HEK293T (cell line): ENCODE measurements at regions not wholly inside any gene's neighbourhood (a gene's known extent, or its start where the extent isn't known, plus 50 kb on each side); places are given as distances from the start of the nearest gene placed in this dataset.
"Not testable (repeated sequence)": the region's sequence is repeated elsewhere in the genome, so short reads cannot be mapped to it uniquely, and the experiment has no call there.

Source experiments
- CTCF ChIA-PET: fragments of 350-600 bp; formaldehyde crosslinking; extraction: SDS; loops from one replicate; lab custom pipeline; 2021; ENCODE audit warnings: antibody characterized with exemption, inconsistent platforms; lab: Yijun Ruan, JAX
- POLR2A ChIA-PET: fragments of 350-600 bp; formaldehyde crosslinking; extraction: SDS; loops from one replicate; lab custom pipeline; 2020; ENCODE audit warnings: antibody characterized with exemption, inconsistent platforms; lab: Yijun Ruan, JAX
- DNase-seq: peaks from one replicate; pipeline ENCODE4 v3.0.0; 2012; ENCODE audit warnings: mixed read lengths; ENCODE audit errors: extremely low spot score
- ARNT ChIP-seq: fragments of 450-650 bp; IDR thresholded peaks from 2 replicates; pipeline ENCODE4 v1.6.1; 2017; ENCODE audit warnings: mild to moderate bottlenecking
- BHLHE40 ChIP-seq: fragments of 450-650 bp; IDR thresholded peaks from 2 replicates; pipeline ENCODE4 v1.6.1; 2016; ENCODE audit warnings: mild to moderate bottlenecking, moderate library complexity, borderline replicate concordance
- CTBP1 ChIP-seq: fragments of 450-650 bp; IDR thresholded peaks from 2 replicates; pipeline ENCODE4 v1.6.1; 2016; ENCODE audit warnings: borderline replicate concordance
- ELF4 ChIP-seq: fragments of 450-650 bp; IDR thresholded peaks from 2 replicates; pipeline ENCODE4 v1.6.1; 2017; ENCODE audit warnings: antibody characterized with exemption
- FOXA1 ChIP-seq: fragments of 450-650 bp; IDR thresholded peaks from 2 replicates; pipeline ENCODE4 v1.6.1; 2016; ENCODE audit warnings: mild to moderate bottlenecking
- FOXK2 ChIP-seq: fragments of 450-650 bp; IDR thresholded peaks from 2 replicates; pipeline ENCODE4 v1.6.1; 2016; ENCODE audit warnings: mild to moderate bottlenecking
- FOXM1 ChIP-seq: fragments of 450-650 bp; IDR thresholded peaks from 2 replicates; pipeline ENCODE4 v1.6.1; 2017; ENCODE audit warnings: mild to moderate bottlenecking, borderline replicate concordance
- HDGF ChIP-seq: fragments of 450-650 bp; IDR thresholded peaks from 2 replicates; pipeline ENCODE4 v1.6.1; 2017; ENCODE audit warnings: antibody characterized with exemption, borderline replicate concordance
- L3MBTL2 ChIP-seq: fragments of 450-650 bp; conservative IDR thresholded peaks from 2 replicates; pipeline ENCODE4 v1.6.1; 2016; ENCODE audit warnings: mild to moderate bottlenecking
- LEF1 ChIP-seq: fragments of 450-650 bp; IDR thresholded peaks from 2 replicates; pipeline ENCODE4 v1.6.1; 2017; ENCODE audit warnings: mild to moderate bottlenecking, borderline replicate concordance
- NFRKB ChIP-seq: fragments of 450-650 bp; IDR thresholded peaks from 2 replicates; pipeline ENCODE4 v1.6.1; 2016; ENCODE audit warnings: mild to moderate bottlenecking, moderate library complexity
- SP1 ChIP-seq: fragments of 450-650 bp; IDR thresholded peaks from 2 replicates; pipeline ENCODE4 v1.6.1; 2017
- SUZ12 ChIP-seq: fragments of 450-650 bp; IDR thresholded peaks from 2 replicates; pipeline ENCODE4 v1.6.1; 2016; ENCODE audit warnings: mild to moderate bottlenecking
- TARDBP ChIP-seq: fragments of 450-650 bp; IDR thresholded peaks from 2 replicates; pipeline ENCODE4 v1.6.1; 2016
- ZNF384 ChIP-seq: fragments of 450-650 bp; IDR thresholded peaks from 2 replicates; pipeline ENCODE4 v1.6.1; 2016
- TF ChIP-seq, protein P1 (sequence below): fragments of 450-650 bp; IDR thresholded peaks from 2 replicates; pipeline ENCODE4 v1.6.1; 2016

DNA sequence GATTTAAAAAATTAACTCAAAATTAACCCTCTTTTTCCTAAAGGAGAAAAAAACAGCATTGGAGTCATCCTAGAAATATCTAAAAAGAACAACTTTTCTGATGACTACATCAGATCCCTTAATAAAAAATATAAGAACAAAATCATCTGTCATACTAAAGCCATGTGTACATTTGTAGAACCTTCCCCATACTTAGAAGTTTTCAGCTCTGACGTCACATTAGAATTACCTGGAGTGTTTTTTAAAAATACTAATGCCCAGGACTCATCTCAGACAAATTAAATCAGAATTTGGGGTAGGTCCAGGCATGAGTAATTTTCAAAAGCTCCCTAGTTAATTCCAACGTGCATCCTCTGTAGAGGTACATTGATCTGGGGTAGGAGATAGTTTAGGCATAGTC, 598.0 kb downstream of the DSC3 start:
- DNase-seq = no peak
- CTCF ChIA-PET = interaction anchor here (0.6 kb wide), 1 partner anchor 72 kb away, joined by 3 read pairs; no protein-coding TSS in a partner anchor
- POLR2A ChIA-PET = no interaction called here
- TF ChIP-seq FOXA1 = no peak
- no peak for TF ChIP-seq BHLHE40
- TF ChIP-seq, protein P1, sequence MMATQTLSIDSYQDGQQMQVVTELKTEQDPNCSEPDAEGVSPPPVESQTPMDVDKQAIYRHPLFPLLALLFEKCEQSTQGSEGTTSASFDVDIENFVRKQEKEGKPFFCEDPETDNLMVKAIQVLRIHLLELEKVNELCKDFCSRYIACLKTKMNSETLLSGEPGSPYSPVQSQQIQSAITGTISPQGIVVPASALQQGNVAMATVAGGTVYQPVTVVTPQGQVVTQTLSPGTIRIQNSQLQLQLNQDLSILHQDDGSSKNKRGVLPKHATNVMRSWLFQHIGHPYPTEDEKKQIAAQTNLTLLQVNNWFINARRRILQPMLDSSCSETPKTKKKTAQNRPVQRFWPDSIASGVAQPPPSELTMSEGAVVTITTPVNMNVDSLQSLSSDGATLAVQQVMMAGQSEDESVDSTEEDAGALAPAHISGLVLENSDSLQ = no peak
- TF ChIP-seq L3MBTL2 = no peak
- TF ChIP-seq FOXM1 = no peak
- no peak for TF ChIP-seq NFRKB
- no peak for TF ChIP-seq FOXK2
- no peak for TF ChIP-seq ELF4
- TF ChIP-seq HDGF = no peak
- TF ChIP-seq CTBP1 = no peak
- no peak for TF ChIP-seq TARDBP
- TF ChIP-seq ARNT = no peak

DNA sequence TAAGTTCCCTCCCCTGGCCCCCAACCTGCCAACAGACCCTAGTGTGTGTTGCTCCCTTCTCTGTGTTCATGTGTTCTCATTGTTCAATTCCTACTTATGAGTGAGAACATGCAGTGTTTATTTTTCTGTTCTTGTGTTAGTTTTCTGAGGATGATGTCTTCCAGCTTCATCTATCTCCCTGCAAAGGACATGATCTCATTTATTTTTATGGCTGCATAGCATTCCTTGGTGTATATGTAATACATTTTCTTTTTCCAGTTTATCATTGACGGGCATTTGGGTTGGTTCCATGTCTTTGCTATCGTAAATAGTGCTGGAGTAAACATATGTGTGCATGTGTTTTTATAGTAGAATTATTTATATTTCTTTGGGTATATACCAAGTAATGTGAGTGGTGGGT, 602.2 kb downstream of the DSC3 start:
- no peak for DNase-seq
- POLR2A ChIA-PET = interaction anchor here (0.6 kb wide), 1 partner anchor 24 kb away, joined by 3 read pairs; no protein-coding TSS in a partner anchor
- CTCF ChIA-PET = no interaction called here
- TF ChIP-seq FOXM1 = no peak
- no peak for TF ChIP-seq SUZ12
- no peak for TF ChIP-seq BHLHE40
- no peak for TF ChIP-seq SP1
- no peak for TF ChIP-seq L3MBTL2
- no peak for TF ChIP-seq CTBP1
- TF ChIP-seq NFRKB = no peak
- no peak for TF ChIP-seq FOXK2
- TF ChIP-seq FOXA1 = no peak
- no peak for TF ChIP-seq ZNF384
- TF ChIP-seq ELF4 = no peak
- TF ChIP-seq, protein P1 = no peak
- TF ChIP-seq ARNT = no peak
- no peak for TF ChIP-seq HDGF
- no peak for TF ChIP-seq LEF1
- no peak for TF ChIP-seq TARDBP

DNA sequence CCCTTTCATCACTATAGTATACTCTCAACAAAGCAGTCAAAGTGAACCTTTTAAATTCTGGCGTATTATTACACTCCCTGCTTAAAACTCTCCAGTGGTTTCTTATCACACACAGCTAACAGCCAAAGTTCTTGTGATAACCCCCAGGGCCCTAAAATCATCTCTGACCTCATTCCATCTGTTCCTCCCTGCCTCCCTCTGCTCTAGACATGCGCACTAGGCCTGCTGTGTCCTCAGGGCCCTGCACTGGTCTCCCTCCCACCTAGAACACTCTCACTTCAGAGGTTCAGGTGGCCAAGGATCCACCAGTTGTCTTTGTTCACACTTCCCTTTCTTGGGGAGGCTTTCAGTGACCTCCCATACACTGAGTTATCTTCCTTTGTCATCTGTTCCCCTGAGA, 603.4 kb downstream of the DSC3 start:
- ChIA-PET CTCF (no interaction called here), POLR2A (no interaction called here)
- no peak for TF ChIP-seq TARDBP
- no peak for TF ChIP-seq SUZ12
- TF ChIP-seq NFRKB = no peak
- TF ChIP-seq ELF4 = no peak
- no peak for TF ChIP-seq FOXK2
- no peak for TF ChIP-seq CTBP1
- no peak for TF ChIP-seq HDGF
- TF ChIP-seq BHLHE40 = no peak
- TF ChIP-seq L3MBTL2 = no peak
- no peak for TF ChIP-seq ARNT
- TF ChIP-seq ZNF384 = no peak
- TF ChIP-seq, protein P1 = no peak
- no peak for DNase-seq

DNA sequence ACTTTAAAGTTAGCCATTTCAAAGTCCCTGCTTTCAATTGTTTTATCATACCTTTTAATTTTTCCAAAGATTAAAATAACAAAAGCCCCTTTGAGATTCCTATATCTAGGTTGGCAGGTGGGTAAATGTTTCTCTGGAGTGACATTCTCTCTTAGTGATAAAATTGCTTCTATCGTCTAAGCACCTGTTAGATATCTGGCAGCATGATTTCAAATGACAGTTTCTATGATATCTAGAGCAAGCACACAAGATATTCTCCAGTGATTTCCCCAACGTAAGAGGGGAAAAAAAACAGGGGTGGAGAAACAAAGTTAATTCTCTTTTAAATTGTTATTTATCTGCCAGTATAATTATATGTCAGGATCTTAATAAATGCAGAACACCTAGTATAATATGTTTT, 610.2 kb downstream of the DSC3 start:
- CTCF ChIA-PET = interaction anchor here (0.6 kb wide), 1 partner anchor 89 kb away, joined by 3 read pairs; no protein-coding TSS in a partner anchor
- POLR2A ChIA-PET = no interaction called here
- TF ChIP-seq L3MBTL2 = no peak
- TF ChIP-seq TARDBP = no peak
- TF ChIP-seq FOXM1 = no peak
- TF ChIP-seq FOXK2 = no peak
- TF ChIP-seq ZNF384 = no peak
- TF ChIP-seq LEF1 = no peak
- TF ChIP-seq SP1 = no peak
- TF ChIP-seq, protein P1 = no peak
- TF ChIP-seq SUZ12 = no peak
- TF ChIP-seq BHLHE40 = no peak
- TF ChIP-seq CTBP1 = no peak
- no peak for TF ChIP-seq ARNT
- TF ChIP-seq ELF4 = no peak
- no peak for TF ChIP-seq HDGF
- TF ChIP-seq FOXA1 = no peak
- no peak for TF ChIP-seq NFRKB
- no peak for DNase-seq

DNA sequence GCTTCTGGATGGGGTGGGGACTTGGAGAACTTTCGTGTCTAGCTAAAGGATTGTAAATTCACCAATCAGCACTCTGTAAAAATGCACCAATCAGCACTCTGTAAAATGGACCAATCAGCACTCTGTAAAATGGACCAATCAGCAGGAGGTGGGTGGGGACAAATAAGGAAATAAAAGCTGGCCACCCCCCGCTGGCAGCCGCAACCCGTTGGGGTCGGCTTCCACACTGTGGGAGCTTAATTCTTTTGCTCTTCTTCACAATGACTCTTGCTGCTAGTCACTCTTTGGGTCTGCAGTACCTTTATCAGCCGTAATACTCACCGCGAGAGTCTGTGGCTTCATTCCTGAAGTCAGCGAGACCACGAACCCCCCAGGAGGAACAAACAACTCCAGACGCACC, 623.1 kb downstream of the DSC3 start:
- CTCF ChIA-PET = not testable (repeated sequence)

DNA sequence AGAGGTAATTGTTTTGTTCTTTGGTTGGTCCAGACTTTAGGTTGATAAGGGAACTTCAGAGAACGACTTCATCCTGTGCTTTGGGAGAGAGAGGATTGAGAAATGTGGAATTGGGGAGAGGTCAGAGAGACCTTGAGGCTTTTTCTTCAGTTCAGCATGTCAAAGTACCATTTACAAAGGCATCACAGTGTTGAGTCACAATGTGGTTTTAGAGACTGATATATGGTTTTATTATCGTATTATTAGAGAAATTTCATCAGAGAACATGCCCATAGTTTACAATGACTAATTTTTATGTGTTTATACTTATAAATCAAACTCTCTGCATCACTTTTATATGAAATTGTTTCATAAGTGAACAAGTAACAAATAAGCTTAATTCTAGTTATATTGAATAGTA, 626.6 kb downstream of the DSC3 start:
- CTCF ChIA-PET = no interaction called here
- no peak for TF ChIP-seq NFRKB
- TF ChIP-seq TARDBP = no peak
- TF ChIP-seq SP1 = no peak
- TF ChIP-seq, protein P1 = no peak
- TF ChIP-seq ARNT = no peak
- no peak for TF ChIP-seq ELF4
- no peak for TF ChIP-seq LEF1
- TF ChIP-seq CTBP1 = no peak
- no peak for TF ChIP-seq L3MBTL2
- DNase-seq = no peak
- POLR2A ChIA-PET = interaction anchor here (0.6 kb wide), 1 partner anchor 25 kb away, joined by 3 read pairs; no protein-coding TSS in a partner anchor

More for the DNA sequence above, 623.1 kb downstream of the DSC3 start:
- DNase-seq, POLR2A ChIA-PET: not testable (repeated sequence)
